Limb (tissue), 2 donors: ENCODE measurements at regions not wholly inside any gene's neighbourhood (a gene's known extent, or its start where the extent isn't known, plus 50 kb on each side); places are given as distances from the start of the nearest gene placed in this dataset.
"Not testable (repeated sequence)": the region's sequence is repeated elsewhere in the genome, so short reads cannot be mapped to it uniquely, and the experiment has no call there.

Experiments
- DNase-seq, 2 donors: peaks; one replicate each; pipeline ENCODE4 v3.0.0-alpha.2; 2016; ENCODE audit errors: extremely low spot score in 2 of 2

- no peak for DNase-seq
Observed at GRCh38 chr6:11409371-11409770, 128.2 kb upstream of the TMEM170B start.

- no peak for DNase-seq
Observed at GRCh38 chr6:11407414-11407813, 130.1 kb upstream of the TMEM170B start.

GRCh38 chr6:11404838-11405237 is 132.7 kb upstream of the TMEM170B start:
- DNase-seq, result no peak

- no peak for DNase-seq
Observed at GRCh38 chr6:11404081-11404480, 133.5 kb upstream of the TMEM170B start.

GRCh38 chr6:11403035-11403601 is 134.4 kb upstream of the TMEM170B start:
- no peak for DNase-seq

- not testable (repeated sequence) for DNase-seq
Observed at GRCh38 chr6:11402581-11402980, 135.0 kb upstream of the TMEM170B start.

- DNase-seq, result not testable (repeated sequence)
Observed at GRCh38 chr6:11401954-11402353, 135.6 kb upstream of the TMEM170B start.

GRCh38 chr6:11398451-11399326 is 138.9 kb upstream of the TMEM170B start:
- no peak for DNase-seq

- DNase-seq, result no peak
Observed at GRCh38 chr6:11397622-11398450, 139.7 kb upstream of the TMEM170B start.

- DNase-seq, result no peak
Observed at GRCh38 chr6:11396860-11397259, 140.7 kb upstream of the TMEM170B start.

GRCh38 chr6:11393713-11394627 is 143.6 kb upstream of the TMEM170B start:
- no peak for DNase-seq

- no peak for DNase-seq
Observed at GRCh38 chr6:11392778-11393507, 144.6 kb upstream of the TMEM170B start.

GRCh38 chr6:11391934-11392777 is 145.4 kb upstream of the TMEM170B start:
- no peak for DNase-seq

GRCh38 chr6:11389977-11390376 is 147.6 kb upstream of the TMEM170B start:
- DNase-seq, result no peak

GRCh38 chr6:11388983-11389944 is 148.3 kb upstream of the TMEM170B start:
- no peak for DNase-seq

- DNase-seq, result no peak
Observed at GRCh38 chr6:11387707-11388430, 149.7 kb upstream of the TMEM170B start.

- DNase-seq, result no peak
Observed at GRCh38 chr6:11386726-11387125, 150.8 kb upstream of the TMEM170B start.

GRCh38 chr6:11386323-11386722 is 151.2 kb upstream of the TMEM170B start:
- DNase-seq, result no peak
